ENCODE measurements at regions not wholly inside any gene's neighbourhood (a gene's known extent, or its start where the extent isn't known, plus 50 kb on each side); places are given as distances from the start of the nearest gene placed in this dataset.

- RAD21 ChIA-PET (ENCODE audit: low non-redundant PET in 1 of 2, low total read pairs in 2 of 2, uncharacterized antibody in 2 of 2, unreplicated experiment in 2 of 2): no interaction called here
- ATAC-seq (no peak), DNase-seq (ENCODE audit: low read depth, low spot score) (no peak)
- H3K9ac ChIP-seq (ENCODE audit: low read length): no peak overlapping the region
- no peak overlapping the region for H3K27ac ChIP-seq (ENCODE audit: low read depth, low read length)
- H3K4me1 ChIP-seq (ENCODE audit: control insufficient read depth in 1 of 2, insufficient read depth in 2 of 2, low read length in 2 of 2): no peaks in the 10 kb centered on the region
- no peaks in the 10 kb centered on the region for H4K20me1 ChIP-seq (ENCODE audit: insufficient read depth)
- H2AFZ ChIP-seq (ENCODE audit: low read depth, low read length, poor library complexity, severe bottlenecking): no peak overlapping the region
- no TSS peak for BruUV-seq (replicated peaks)
- CTCF ChIA-PET: no interaction called here
- H3K36me3 ChIP-seq (ENCODE audit: control insufficient read depth in 1 of 2, insufficient read depth in 2 of 2, low read length in 2 of 2): no peaks in the 10 kb centered on the region
- no peak overlapping the region for H3K4me3 ChIP-seq (replicated peaks in 1 of 2; ENCODE audit: low read depth in 1 of 2, low read length in 2 of 2)
- no peak for TF ChIP-seq EZH2phosphoT487 (IDR thresholded peaks at IDR 0.05; ENCODE audit: borderline replicate concordance)
- TF ChIP-seq ZBTB33 (IDR thresholded peaks at IDR 0.05; ENCODE audit: extremely low read depth, insufficient replicate concordance, low read length): no peak
- TF ChIP-seq SP1 (IDR thresholded peaks at IDR 0.05; ENCODE audit: low read depth): no peak
- no peak for TF ChIP-seq REST (IDR thresholded peaks at IDR 0.05; ENCODE audit: low read depth)
- no peak for TF ChIP-seq ATF3 (IDR thresholded peaks at IDR 0.05)
- no peak for TF ChIP-seq JUND (IDR thresholded peaks at IDR 0.05)
- TF ChIP-seq CEBPB (IDR thresholded peaks at IDR 0.05; ENCODE audit: low read depth): no peak
- no peak for TF ChIP-seq TCF7L2 (IDR thresholded peaks at IDR 0.05; ENCODE audit: borderline replicate concordance, extremely low read depth, insufficient read depth, insufficient read length)
- no peak for TF ChIP-seq CTCF (IDR thresholded peaks at IDR 0.05 in 2 of 3, conservative IDR thresholded peaks at IDR 0.05 in 1 of 3; ENCODE audit: borderline replicate concordance in 1 of 3, insufficient read depth in 1 of 3, low read depth in 2 of 3, low read length in 2 of 3)
- no peak for TF ChIP-seq YY1 (IDR thresholded peaks at IDR 0.05; ENCODE audit: extremely low read depth, insufficient replicate concordance, low read depth, low read length)
- TF ChIP-seq ELF1 (IDR thresholded peaks at IDR 0.05; ENCODE audit: borderline replicate concordance, low read depth): no peak
- TF ChIP-seq SRF (IDR thresholded peaks at IDR 0.05; ENCODE audit: low read depth): no peak
- no peak for TF ChIP-seq EGR1 (IDR thresholded peaks at IDR 0.05; ENCODE audit: low read depth)
- no peak for TF ChIP-seq POLR2AphosphoS5 (IDR thresholded peaks at IDR 0.05; ENCODE audit: low read depth, low read length)
- TF ChIP-seq EZH2 (IDR thresholded peaks at IDR 0.05): no peak
- TF ChIP-seq ZFX (IDR thresholded peaks at IDR 0.05): no peak
- no peak for TF ChIP-seq ZNF274 (IDR thresholded peaks at IDR 0.05; ENCODE audit: low read depth, low read length)
- no peak for TF ChIP-seq SIN3A (IDR thresholded peaks at IDR 0.05; ENCODE audit: low read depth)
- no peak for TF ChIP-seq POLR2A (IDR thresholded peaks at IDR 0.05; ENCODE audit: borderline replicate concordance, extremely low read depth, insufficient read depth, insufficient read length)
- no peak for TF ChIP-seq RAD21 (IDR thresholded peaks at IDR 0.05; ENCODE audit: low read depth)
- no peaks in the 10 kb centered on the region for H3K9me3 ChIP-seq (ENCODE audit: control insufficient read depth in 1 of 2, insufficient read depth in 1 of 2, low read depth in 1 of 2, low read length in 2 of 2)
- H3K9me2 ChIP-seq (ENCODE audit: insufficient read depth): no peaks in the 10 kb centered on the region
- no peak overlapping the region for H3K4me2 ChIP-seq (ENCODE audit: low read length)
- intact Hi-C loops (cut with micrococcal nuclease): no loop called here
- no peaks in the 10 kb centered on the region for H3K79me2 ChIP-seq (ENCODE audit: insufficient read depth, low read length)
- POLR2A ChIA-PET: no interaction called here
- H3K27me3 ChIP-seq (ENCODE audit: insufficient read depth, low read length): no peaks in the 10 kb centered on the region
These were observed 233.6 kb upstream of the SOX4 start for GRCh38 chr6:21359926-21360325.

Measured in HCT116 (cell line).